NT2/D1 (cell line): ENCODE measurements at regions not wholly inside any gene's neighbourhood (a gene's known extent, or its start where the extent isn't known, plus 50 kb on each side); places are given as distances from the start of the nearest gene placed in this dataset.

Experiments
- DNase-seq: peaks from one replicate; pipeline ENCODE4 v3.0.0-alpha.2; 2011; ENCODE audit warnings: low read depth, low spot score
- H3K27me3 ChIP-seq: 2 replicates; pipeline ENCODE4 v1.6.0; 2011; ENCODE audit warnings: mild to moderate bottlenecking; ENCODE audit not compliant: insufficient read length, insufficient read depth
- H3K36me3 ChIP-seq: 2 replicates; pipeline ENCODE4 v1.6.1; 2011; ENCODE audit warnings: mild to moderate bottlenecking, low read length, mixed read lengths; ENCODE audit not compliant: insufficient read depth, insufficient read length
- H3K4me1 ChIP-seq: 2 replicates; pipeline ENCODE4 v1.5.1; 2011; ENCODE audit not compliant: insufficient read depth, insufficient read length
- H3K4me3 ChIP-seq: 2 replicates; pipeline ENCODE4 v1.5.1; 2011; ENCODE audit warnings: low read depth; ENCODE audit not compliant: insufficient read length
- H3K9ac ChIP-seq: 2 replicates; pipeline ENCODE4 v1.6.0; 2011; ENCODE audit warnings: low read depth; ENCODE audit not compliant: insufficient read length
- H3K9me3 ChIP-seq: 2 replicates; pipeline ENCODE4 v1.5.1; 2011; ENCODE audit warnings: mild to moderate bottlenecking, low read length; ENCODE audit not compliant: insufficient read depth
- SUZ12 ChIP-seq: IDR thresholded peaks from 2 replicates; pipeline ENCODE4 v1.6.1; 2011; ENCODE audit not compliant: insufficient read length, insufficient read depth; ENCODE audit errors: extremely low read depth
- YY1 ChIP-seq: IDR thresholded peaks from 2 replicates; pipeline ENCODE4 v1.6.1; 2011; ENCODE audit not compliant: insufficient read length, insufficient read depth
- ZNF274 ChIP-seq: IDR thresholded peaks from 2 replicates; pipeline ENCODE4 v1.6.1; 2011; ENCODE audit warnings: mild to moderate bottlenecking, low read depth, low read length

DNA sequence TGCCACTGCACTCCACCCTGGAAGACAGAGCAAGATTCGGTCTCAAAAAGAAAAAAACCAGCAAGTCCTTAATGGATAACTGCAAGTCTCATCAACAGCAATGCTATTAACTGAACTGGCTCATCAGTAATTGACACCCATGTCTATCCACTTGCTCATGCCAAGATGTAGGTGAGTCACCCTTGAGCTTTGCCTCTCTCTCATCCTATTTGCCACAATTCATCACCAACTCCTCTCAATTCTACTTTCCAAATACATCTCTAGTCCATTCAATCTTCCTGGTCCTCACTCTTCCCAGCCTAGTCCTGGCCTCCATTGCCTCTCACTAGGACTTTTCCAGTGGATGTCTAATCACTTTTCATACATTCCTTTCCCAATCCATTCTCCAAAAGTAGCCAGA lies 103.7 kb upstream of the PRMT6 start:
- H3K36me3 ChIP-seq, result no peaks in the 10 kb centered on the region
- H3K4me3 ChIP-seq, result no peak overlapping the region
- H3K9me3 ChIP-seq, result no peaks in the 10 kb centered on the region
- no peaks in the 10 kb centered on the region for H3K27me3 ChIP-seq
- H3K4me1 ChIP-seq, result no peaks in the 10 kb centered on the region
- no peak for TF ChIP-seq ZNF274
- no peak for TF ChIP-seq YY1
- TF ChIP-seq SUZ12, result no peak
- H3K9ac ChIP-seq, result no peak overlapping the region
- DNase-seq, result no peak

DNA sequence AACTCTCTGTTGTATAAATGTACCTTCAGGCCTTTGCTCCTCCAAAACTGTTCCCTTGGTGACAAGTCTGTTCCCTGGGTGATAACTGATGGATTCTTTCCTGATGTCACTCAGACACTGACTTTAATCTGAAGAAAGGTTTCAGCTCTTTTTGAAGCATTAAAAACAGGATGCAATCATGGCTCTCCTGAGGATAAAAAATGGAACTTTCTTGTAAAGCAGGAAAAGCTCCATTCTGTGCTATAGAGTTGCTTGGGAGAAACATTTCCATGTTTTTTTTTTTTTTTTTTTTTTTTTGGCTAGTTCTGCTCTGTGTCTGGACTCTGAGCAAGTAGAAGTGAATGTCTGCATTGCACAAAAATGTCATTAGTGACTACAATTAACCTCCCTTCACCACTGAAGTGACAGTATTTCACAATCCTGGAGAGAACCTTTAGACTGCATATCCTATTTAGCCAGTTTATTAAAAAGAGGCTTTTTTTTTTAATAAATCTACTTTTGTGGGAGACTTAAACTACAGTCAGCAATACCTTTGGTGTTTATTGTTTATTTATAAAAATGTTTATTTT lies 101.7 kb upstream of the PRMT6 start:
- H3K9ac ChIP-seq, result no peak overlapping the region
- no peaks in the 10 kb centered on the region for H3K4me1 ChIP-seq
- no peak overlapping the region for H3K4me3 ChIP-seq
- no peaks in the 10 kb centered on the region for H3K36me3 ChIP-seq
- H3K9me3 ChIP-seq, result no peaks in the 10 kb centered on the region
- H3K27me3 ChIP-seq, result no peaks in the 10 kb centered on the region
- no peak for TF ChIP-seq ZNF274
- TF ChIP-seq YY1, result no peak
- no peak for TF ChIP-seq SUZ12
- no peak for DNase-seq

DNA sequence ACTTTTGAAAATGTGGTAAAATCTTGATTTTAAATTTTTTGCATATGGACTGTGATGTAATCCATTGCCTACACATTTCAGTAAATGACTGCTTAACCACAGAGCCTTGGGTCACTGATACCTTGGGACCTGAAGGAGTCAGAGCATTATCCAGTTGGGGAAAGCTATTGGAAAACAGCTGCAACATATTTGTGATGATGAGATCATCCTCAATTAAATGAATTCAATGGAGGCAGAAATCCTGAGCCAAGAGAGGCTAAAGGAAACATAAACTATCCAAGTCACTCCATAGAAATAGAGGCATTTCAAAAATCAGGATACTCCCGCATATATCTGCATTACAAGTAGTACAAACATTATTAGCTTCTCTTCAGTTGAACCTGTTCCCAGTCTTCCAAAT lies 99.8 kb upstream of the PRMT6 start:
- H3K27me3 ChIP-seq, result no peaks in the 10 kb centered on the region
- H3K9me3 ChIP-seq, result no peaks in the 10 kb centered on the region
- no peaks in the 10 kb centered on the region for H3K36me3 ChIP-seq
- H3K4me1 ChIP-seq, result no peaks in the 10 kb centered on the region
- no peak overlapping the region for H3K4me3 ChIP-seq
- TF ChIP-seq YY1 (no peak), ZNF274 (no peak), SUZ12 (no peak)
- no peak for DNase-seq
- H3K9ac ChIP-seq, result no peak overlapping the region

DNA sequence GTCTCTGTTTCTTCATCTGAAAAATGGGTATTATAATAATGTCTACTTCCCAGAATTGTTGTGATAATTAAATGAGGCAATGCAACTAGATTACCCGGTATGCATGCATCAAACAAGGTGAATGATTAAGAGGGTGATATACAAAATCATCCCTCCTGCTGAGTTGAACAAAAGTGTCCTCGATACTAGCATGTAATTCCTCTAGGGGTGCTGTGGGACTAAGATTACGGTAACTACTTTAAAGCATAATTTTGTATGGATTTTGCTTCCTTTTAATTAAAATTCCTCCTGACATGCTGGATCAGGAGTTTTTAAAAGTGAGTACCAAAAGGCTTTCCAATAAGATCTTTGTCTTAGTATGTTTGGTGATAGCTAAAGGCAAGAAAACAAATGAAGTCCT lies 98.7 kb upstream of the PRMT6 start:
- TF ChIP-seq YY1, result no peak
- no peak for TF ChIP-seq SUZ12
- TF ChIP-seq ZNF274, result no peak
- no peak for DNase-seq

DNA sequence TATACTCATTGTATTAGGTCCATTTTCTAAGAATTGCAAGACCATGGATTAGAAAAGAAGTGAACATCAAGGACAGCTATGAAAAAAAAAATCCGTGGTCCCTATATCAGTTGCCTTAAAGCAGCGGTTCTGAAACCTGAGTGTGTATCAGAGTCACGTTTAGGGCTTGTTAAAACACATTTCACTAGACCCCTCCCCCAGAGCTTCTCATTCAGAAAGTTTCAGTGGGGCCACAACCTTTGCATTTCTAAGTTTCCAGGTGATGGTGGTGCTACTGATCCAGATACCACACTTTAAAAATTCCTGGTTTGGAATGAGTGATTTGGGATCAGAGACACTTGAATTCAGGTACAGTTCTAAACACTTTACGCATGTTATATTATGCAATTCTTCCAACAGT lies 96.1 kb upstream of the PRMT6 start:
- TF ChIP-seq SUZ12 (no peak), ZNF274 (no peak), YY1 (no peak)
- no peak for DNase-seq
- no peaks in the 10 kb centered on the region for H3K9me3 ChIP-seq

More for the DNA sequence above, 98.7 kb upstream of the PRMT6 start:
- Histone ChIP-seq H3K36me3 (no peaks in the 10 kb centered on the region), H3K9ac (no peak overlapping the region), H3K4me1 (no peaks in the 10 kb centered on the region), H3K4me3 (no peak overlapping the region), H3K9me3 (no peaks in the 10 kb centered on the region), H3K27me3 (no peaks in the 10 kb centered on the region)

DNA sequence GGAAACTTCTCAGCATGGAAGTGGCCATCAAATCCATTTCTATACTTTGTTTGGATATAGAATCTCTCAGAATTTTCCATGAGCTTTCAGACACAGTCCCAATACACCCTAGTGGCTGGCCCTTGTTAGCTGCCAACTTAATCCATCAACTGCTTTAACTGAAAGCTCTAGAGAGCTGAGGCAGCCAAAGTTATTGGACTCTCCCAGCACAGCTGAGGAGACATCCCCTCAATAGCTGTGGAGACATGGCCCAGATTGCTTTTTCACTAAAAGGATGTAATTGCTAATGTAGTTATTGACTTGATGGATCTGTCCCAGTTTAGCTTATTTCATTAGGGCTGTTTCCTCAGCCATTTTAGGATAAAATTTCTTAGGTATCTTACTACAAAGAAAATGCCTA lies 94.8 kb upstream of the PRMT6 start:
- no peaks in the 10 kb centered on the region for H3K4me1 ChIP-seq
- no peak for TF ChIP-seq SUZ12
- no peak for TF ChIP-seq YY1
- no peak for TF ChIP-seq ZNF274
- no peak for DNase-seq

More for the DNA sequence above, 96.1 kb upstream of the PRMT6 start:
- H3K36me3 ChIP-seq, result no peaks in the 10 kb centered on the region
- no peak overlapping the region for H3K9ac ChIP-seq
- H3K4me1 ChIP-seq, result no peaks in the 10 kb centered on the region
- no peak overlapping the region for H3K4me3 ChIP-seq
- H3K27me3 ChIP-seq, result no peaks in the 10 kb centered on the region

DNA sequence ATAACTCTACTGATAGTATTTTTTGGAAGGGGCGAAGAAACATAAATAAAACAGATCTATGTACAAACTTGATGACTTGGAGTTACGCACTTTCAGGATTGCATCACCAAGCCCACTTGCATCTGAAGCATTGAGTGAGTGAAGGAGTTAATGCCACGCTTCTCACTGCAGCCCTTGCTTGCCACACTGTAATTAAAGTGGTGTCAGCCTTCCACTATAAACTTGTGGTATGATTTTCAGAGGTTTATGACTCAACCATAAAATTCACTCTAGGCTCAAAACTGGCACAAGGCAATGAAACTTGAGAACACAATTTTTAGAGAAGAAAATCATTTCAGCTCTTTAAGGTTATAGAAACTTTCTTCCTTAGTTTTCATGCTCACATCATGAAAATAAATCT lies 93.9 kb upstream of the PRMT6 start:
- no peaks in the 10 kb centered on the region for H3K36me3 ChIP-seq
- no peaks in the 10 kb centered on the region for H3K4me1 ChIP-seq
- H3K9ac ChIP-seq, result no peak overlapping the region
- no peaks in the 10 kb centered on the region for H3K27me3 ChIP-seq
- TF ChIP-seq ZNF274, result no peak
- no peak for TF ChIP-seq YY1
- TF ChIP-seq SUZ12, result no peak
- no peak overlapping the region for H3K4me3 ChIP-seq
- no peaks in the 10 kb centered on the region for H3K9me3 ChIP-seq
- no peak for DNase-seq

More for the DNA sequence above, 94.8 kb upstream of the PRMT6 start:
- no peak overlapping the region for H3K9ac ChIP-seq
- no peak overlapping the region for H3K4me3 ChIP-seq
- H3K9me3 ChIP-seq, result no peaks in the 10 kb centered on the region
- H3K27me3 ChIP-seq, result no peaks in the 10 kb centered on the region
- H3K36me3 ChIP-seq, result no peaks in the 10 kb centered on the region

DNA sequence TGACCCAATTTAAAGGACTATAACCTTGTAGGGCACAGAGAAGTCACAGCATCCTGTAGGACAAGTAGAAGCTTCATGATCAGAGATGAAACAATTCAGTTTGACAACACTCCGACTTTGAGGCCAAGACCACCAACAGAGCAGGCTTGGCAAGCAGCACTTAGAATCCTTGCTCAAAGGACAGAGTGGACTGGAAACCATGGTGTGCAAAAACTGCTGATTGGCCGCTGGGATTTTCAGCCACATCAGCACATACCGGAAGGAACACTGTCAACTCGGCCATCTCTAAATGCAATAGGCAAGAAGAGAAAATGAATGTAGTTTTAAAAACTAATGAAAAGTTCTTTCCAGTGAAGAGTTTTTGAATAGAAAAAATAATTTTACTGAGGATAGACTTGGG lies 92.0 kb upstream of the PRMT6 start:
- TF ChIP-seq YY1 (no peak), ZNF274 (no peak), SUZ12 (no peak)
- no peaks in the 10 kb centered on the region for H3K27me3 ChIP-seq

More for the DNA sequence above, 92.0 kb upstream of the PRMT6 start:
- DNase-seq, result no peak
- H3K4me1 ChIP-seq, result no peaks in the 10 kb centered on the region
- H3K36me3 ChIP-seq, result no peaks in the 10 kb centered on the region
- no peak overlapping the region for H3K4me3 ChIP-seq
- H3K9ac ChIP-seq, result no peak overlapping the region
- H3K9me3 ChIP-seq, result no peaks in the 10 kb centered on the region
